DMS79 treated with DMSO at 0.1 percent for 48 hours (cell line): ENCODE measurements at regions not wholly inside any gene's neighbourhood (a gene's known extent, or its start where the extent isn't known, plus 50 kb on each side); places are given as distances from the start of the nearest gene placed in this dataset.

ENCODE experiments used
- DNase-seq: peaks from one replicate; lab custom pipeline; 2025; lab: John Stamatoyannopoulos, UW

GRCh38 chr21:22579741-22580140 is 1581.5 kb downstream of the NCAM2 start:
- DNase-seq, result no peak

GRCh38 chr21:22582026-22582425 is 1583.8 kb downstream of the NCAM2 start:
- no peak for DNase-seq

GRCh38 chr21:22584308-22584707 is 1586.1 kb downstream of the NCAM2 start:
- no peak for DNase-seq

GRCh38 chr21:22585558-22585957 is 1587.3 kb downstream of the NCAM2 start:
- DNase-seq, result no peak

- DNase-seq, result no peak
Observed at GRCh38 chr21:22597660-22598255, 1599.5 kb downstream of the NCAM2 start.

GRCh38 chr21:22609802-22610201 is 1611.6 kb downstream of the NCAM2 start:
- no peak for DNase-seq

GRCh38 chr21:22627911-22628310 is 1629.7 kb downstream of the NCAM2 start:
- no peak for DNase-seq

- no peak for DNase-seq
Observed at GRCh38 chr21:22630953-22631465, 1632.8 kb downstream of the NCAM2 start.

- DNase-seq, result no peak
Observed at GRCh38 chr21:22632176-22632575, 1634.0 kb downstream of the NCAM2 start.

GRCh38 chr21:22649246-22649645 is 1651.0 kb downstream of the NCAM2 start:
- DNase-seq, result no peak

- no peak for DNase-seq
Observed at GRCh38 chr21:22650226-22650625, 1652.0 kb downstream of the NCAM2 start.

GRCh38 chr21:22657781-22658180 is 1659.6 kb downstream of the NCAM2 start:
- no peak for DNase-seq

- DNase-seq, result no peak
Observed at GRCh38 chr21:22670148-22670547, 1671.9 kb downstream of the NCAM2 start.

GRCh38 chr21:22679207-22679606 is 1681.0 kb downstream of the NCAM2 start:
- DNase-seq, result no peak

- DNase-seq, result no peak
Observed at GRCh38 chr21:22691658-22692057, 1693.4 kb downstream of the NCAM2 start.

GRCh38 chr21:22703521-22703920 is 1705.3 kb downstream of the NCAM2 start:
- no peak for DNase-seq

GRCh38 chr21:22710721-22711120 is 1712.5 kb downstream of the NCAM2 start:
- no peak for DNase-seq

GRCh38 chr21:22711636-22712035 is 1713.4 kb downstream of the NCAM2 start:
- DNase-seq, result no peak

- DNase-seq, result no peak
Observed at GRCh38 chr21:22725436-22725835, 1727.2 kb downstream of the NCAM2 start.

GRCh38 chr21:22728091-22728490 is 1729.9 kb downstream of the NCAM2 start:
- DNase-seq, result no peak

- no peak for DNase-seq
Observed at GRCh38 chr21:22743085-22743484, 1744.9 kb downstream of the NCAM2 start.

- no peak for DNase-seq
Observed at GRCh38 chr21:22754746-22755145, 1756.5 kb downstream of the NCAM2 start.

- no peak for DNase-seq
Observed at GRCh38 chr21:22758478-22758877, 1760.3 kb downstream of the NCAM2 start.

- no peak for DNase-seq
Observed at GRCh38 chr21:22762463-22762862, 1764.3 kb downstream of the NCAM2 start.
